Fibroblast of mammary gland (primary cell): ENCODE measurements at regions not wholly inside any gene's neighbourhood (a gene's known extent, or its start where the extent isn't known, plus 50 kb on each side); places are given as distances from the start of the nearest gene placed in this dataset.

ENCODE experiments used
- DNase-seq: peaks from one replicate; pipeline ENCODE4 v3.0.0-alpha.2; 2010; ENCODE audit warnings: low read depth
- H3K4me3 ChIP-seq: 2 replicates; pipeline ENCODE4 v1.5.1; 2011; ENCODE audit warnings: low read depth, mild to moderate bottlenecking, low read length, moderate library complexity; ENCODE audit not compliant: control insufficient read depth
- TF ChIP-seq, protein P1 (sequence below): conservative IDR thresholded peaks from 2 replicates; pipeline ENCODE4 v1.5.1; 2011; ENCODE audit warnings: low read depth, low read length, inconsistent platforms; ENCODE audit not compliant: control insufficient read depth, insufficient read depth

GRCh38 chr15:25565470-25566264 is 126.8 kb upstream of the UBE3A start:
- TF ChIP-seq, protein P1, sequence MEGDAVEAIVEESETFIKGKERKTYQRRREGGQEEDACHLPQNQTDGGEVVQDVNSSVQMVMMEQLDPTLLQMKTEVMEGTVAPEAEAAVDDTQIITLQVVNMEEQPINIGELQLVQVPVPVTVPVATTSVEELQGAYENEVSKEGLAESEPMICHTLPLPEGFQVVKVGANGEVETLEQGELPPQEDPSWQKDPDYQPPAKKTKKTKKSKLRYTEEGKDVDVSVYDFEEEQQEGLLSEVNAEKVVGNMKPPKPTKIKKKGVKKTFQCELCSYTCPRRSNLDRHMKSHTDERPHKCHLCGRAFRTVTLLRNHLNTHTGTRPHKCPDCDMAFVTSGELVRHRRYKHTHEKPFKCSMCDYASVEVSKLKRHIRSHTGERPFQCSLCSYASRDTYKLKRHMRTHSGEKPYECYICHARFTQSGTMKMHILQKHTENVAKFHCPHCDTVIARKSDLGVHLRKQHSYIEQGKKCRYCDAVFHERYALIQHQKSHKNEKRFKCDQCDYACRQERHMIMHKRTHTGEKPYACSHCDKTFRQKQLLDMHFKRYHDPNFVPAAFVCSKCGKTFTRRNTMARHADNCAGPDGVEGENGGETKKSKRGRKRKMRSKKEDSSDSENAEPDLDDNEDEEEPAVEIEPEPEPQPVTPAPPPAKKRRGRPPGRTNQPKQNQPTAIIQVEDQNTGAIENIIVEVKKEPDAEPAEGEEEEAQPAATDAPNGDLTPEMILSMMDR = no peak
- no peak overlapping the region for H3K4me3 ChIP-seq

GRCh38 chr15:25563596-25563995 is 124.8 kb upstream of the UBE3A start:
- TF ChIP-seq, protein P1 = no peak
- DNase-seq = no peak
- no peak overlapping the region for H3K4me3 ChIP-seq

More at GRCh38 chr15:25565470-25566264, 126.8 kb upstream of the UBE3A start:
- no peak for DNase-seq

DNA sequence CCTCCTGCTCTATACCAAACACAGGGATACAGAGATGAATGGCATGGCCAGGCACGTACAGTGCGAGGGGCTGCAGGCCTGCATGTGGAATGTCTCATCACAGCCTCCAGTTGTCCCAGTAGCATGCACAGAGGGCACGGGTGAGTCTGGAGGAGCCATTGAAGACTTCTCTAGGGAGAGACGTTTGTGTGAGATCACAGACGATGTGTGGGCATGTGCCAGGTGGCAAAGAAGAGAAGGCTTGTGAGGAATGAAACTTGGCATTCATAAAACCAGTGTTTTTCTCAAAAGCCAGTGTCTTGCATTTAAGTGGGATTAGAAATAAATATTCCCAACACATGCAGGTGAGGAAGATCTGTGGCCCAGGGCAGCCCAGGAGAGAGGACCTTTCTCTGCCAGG is 119.1 kb upstream of the UBE3A start:
- no peak for DNase-seq
- no peak overlapping the region for H3K4me3 ChIP-seq
- TF ChIP-seq, protein P1 = no peak

DNA sequence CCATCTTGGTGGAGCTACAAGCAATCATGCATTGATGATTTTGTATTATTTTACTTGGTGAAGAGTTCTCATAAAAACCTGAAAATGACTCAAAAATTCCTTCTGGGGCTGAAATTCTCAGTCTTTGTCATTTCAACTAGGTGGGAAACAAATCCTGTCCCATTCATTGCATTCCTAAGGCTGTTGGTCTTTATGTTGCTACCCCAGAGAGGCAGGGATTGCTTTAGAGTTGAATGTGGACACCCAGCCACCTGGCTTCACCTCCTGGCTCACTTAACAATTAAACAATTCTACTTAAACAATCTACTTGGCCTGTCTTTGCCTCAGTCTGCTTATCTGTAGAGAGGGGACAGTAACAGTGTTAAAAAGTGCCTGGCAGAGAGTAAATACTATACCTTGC is 117.3 kb upstream of the UBE3A start:
- TF ChIP-seq, protein P1 = no peak
- no peak overlapping the region for H3K4me3 ChIP-seq
- no peak for DNase-seq

- DNase-seq = no peak
- TF ChIP-seq, protein P1 = no peak
- H3K4me3 ChIP-seq = no peak overlapping the region
Measured at GRCh38 chr15:25554640-25555039, 115.8 kb upstream of the UBE3A start.

- TF ChIP-seq, protein P1 = no peak
- DNase-seq = no peak
- no peak overlapping the region for H3K4me3 ChIP-seq
Measured at GRCh38 chr15:25548600-25548999, 109.8 kb upstream of the UBE3A start.
